Activated T-helper 17 cell treated with anti-CD3 and anti-CD28 coated beads, Interleukin-2, amount 50 U/mL, for 72 hours (primary cell): ENCODE measurements at regions not wholly inside any gene's neighbourhood (a gene's known extent, or its start where the extent isn't known, plus 50 kb on each side); places are given as distances from the start of the nearest gene placed in this dataset.
A peak's percentile ranks its signal among the peaks of the same experiment; 100 is the strongest.

Source experiments
- ATAC-seq: fragments of 150-1000 bp; cut with Tn5 transposase; replicated peaks from 2 replicates; pipeline ENCODE4 v1.10.0; 2021; ENCODE audit warnings: mild to moderate bottlenecking, moderate library complexity
- H3K27ac Mint-ChIP-seq: one replicate; pipeline ENCODE4 v1.8.0; 2022; ENCODE audit warnings: mixed read lengths
- H3K27me3 Mint-ChIP-seq: one replicate; pipeline ENCODE4 v1.8.0; 2022; ENCODE audit warnings: mixed read lengths
- H3K36me3 Mint-ChIP-seq: one replicate; pipeline ENCODE4 v1.8.0; 2022; ENCODE audit warnings: low read depth, mild to moderate bottlenecking, mixed read lengths
- H3K4me1 Mint-ChIP-seq: one replicate; pipeline ENCODE4 v1.8.0; 2022; ENCODE audit warnings: mixed read lengths
- H3K4me3 Mint-ChIP-seq: one replicate; pipeline ENCODE4 v1.8.0; 2022; ENCODE audit warnings: mild to moderate bottlenecking, mixed read lengths
- H3K9me3 Mint-ChIP-seq: one replicate; pipeline ENCODE4 v1.8.0; 2022; ENCODE audit warnings: mixed read lengths

DNA sequence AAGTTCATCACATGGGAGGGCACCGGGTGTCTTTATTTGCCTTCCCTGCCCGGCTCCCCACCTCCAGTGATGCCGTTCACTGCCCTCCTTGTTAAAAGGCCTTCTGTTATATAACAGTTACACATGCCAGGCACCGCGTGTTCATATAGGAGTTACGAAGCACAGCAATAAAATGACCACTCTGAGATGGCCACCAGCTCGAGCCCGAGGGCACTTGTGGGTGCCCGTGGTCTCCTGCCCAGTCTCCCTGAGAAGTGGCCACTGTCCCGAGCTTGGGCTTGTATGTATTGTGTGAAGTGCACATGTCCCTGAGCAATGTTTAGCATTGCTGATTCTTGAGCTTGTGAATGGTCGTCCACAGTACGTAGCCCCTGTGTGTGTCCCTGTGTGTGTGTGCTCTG lies 355.6 kb downstream of the SEC14L1 start:
- H3K36me3 Mint-ChIP-seq, result peaks cover 94% of the 10 kb centered on the region
- H3K4me3 Mint-ChIP-seq, result no peak overlapping the region
- no peaks in the 10 kb centered on the region for H3K9me3 Mint-ChIP-seq
- H3K27me3 Mint-ChIP-seq, result no peaks in the 10 kb centered on the region
- no peak for ATAC-seq
- no peaks in the 10 kb centered on the region for H3K4me1 Mint-ChIP-seq
- H3K27ac Mint-ChIP-seq, result no peak overlapping the region

DNA sequence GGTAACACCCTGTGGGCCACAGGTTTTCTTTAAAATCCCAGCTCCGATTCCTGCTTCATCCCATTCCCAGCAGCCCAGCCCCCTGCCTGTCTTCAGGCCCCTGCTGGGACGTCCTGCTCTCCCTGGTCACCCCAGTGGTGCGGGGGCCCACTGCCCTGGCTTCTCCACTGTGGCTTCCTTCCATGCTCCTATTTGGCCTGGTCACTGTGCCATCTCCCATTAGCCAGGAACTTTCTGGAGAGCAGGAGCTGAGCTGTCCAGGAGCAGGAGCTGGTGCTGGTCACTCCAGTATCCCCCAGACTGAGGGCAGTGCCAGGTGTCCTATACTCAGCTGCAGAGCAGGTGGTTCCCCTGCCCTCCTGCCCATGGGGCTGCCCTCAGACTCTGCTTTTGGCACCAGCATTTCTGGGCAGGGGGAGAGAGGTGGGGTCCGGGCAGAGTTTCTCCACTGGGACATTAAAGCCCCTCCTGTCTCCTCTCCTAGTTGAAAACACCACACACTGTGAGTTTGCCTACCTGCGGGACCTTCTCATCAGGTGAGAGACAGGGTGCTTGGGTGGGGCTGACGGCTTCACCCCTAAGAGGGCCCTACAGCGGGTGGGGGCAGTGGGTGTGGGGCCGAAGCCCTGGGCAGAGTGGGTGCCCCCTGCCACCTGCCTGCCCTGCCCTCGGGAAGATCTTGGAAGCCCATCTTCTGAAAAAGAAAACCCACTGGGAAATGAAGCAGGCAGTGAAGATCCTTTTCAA lies 356.2 kb downstream of the SEC14L1 start:
- Mint-ChIP-seq H3K27ac (no peak overlapping the region), H3K4me3 (no peak overlapping the region), H3K4me1 (peaks cover 4% of the 10 kb centered on the region), H3K27me3 (no peaks in the 10 kb centered on the region), H3K36me3 (peaks cover 95% of the 10 kb centered on the region), H3K9me3 (no peaks in the 10 kb centered on the region)
- ATAC-seq, result no peak

DNA sequence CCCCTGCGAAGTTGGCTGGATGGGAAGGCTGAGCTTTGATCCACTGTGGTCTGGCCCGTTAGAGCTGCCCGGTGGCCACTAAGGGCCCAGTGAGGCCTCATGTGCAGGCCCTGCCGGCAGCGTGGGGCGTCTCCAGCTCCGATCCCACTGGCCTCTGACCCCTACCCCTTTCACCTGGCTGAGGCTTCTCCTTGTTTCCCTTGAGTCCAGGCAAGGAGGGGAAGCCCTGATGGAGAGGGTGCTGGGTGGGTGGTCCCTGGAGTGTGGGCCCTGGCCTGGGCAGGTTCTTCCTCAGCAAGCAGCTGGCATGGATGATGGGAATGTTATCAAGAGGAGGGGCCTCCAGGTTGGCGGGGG lies 356.8 kb downstream of the SEC14L1 start:
- Mint-ChIP-seq H3K4me3 (no peak overlapping the region), H3K9me3 (no peaks in the 10 kb centered on the region), H3K4me1 (peaks cover 5% of the 10 kb centered on the region), H3K36me3 (peaks cover 93% of the 10 kb centered on the region), H3K27me3 (no peaks in the 10 kb centered on the region), H3K27ac (no peak overlapping the region)
- ATAC-seq, result no peak

DNA sequence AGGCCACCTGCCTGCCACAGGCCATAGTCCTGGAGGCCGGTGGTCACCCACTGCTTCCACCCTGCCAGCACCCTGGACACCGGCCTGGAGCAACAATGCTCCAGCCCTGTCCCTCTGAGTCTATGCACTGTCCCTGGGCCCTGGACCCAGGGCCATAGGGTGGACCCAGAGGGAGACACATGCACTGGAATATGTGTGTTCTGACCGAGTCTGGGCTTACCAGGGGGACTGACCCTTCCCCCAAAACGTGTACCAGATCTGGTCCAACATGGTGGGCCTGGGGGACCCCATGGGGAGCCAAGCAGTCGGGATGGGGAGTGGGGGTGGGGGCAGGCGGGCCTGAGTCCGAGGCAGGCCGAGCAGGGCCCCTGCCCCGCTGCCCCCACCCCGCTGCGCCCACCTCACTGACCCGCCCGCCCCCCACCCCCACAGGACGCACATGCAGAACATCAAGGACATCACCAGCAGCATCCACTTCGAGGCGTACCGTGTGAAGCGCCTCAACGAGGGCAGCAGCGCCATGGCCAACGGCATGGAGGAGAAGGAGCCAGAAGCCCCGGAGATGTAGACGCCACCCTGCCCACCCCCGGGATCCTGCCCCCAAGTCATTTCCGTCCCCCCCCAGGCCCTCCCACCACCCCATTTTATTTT lies 357.4 kb downstream of the SEC14L1 start:
- no peak for ATAC-seq
- no peak overlapping the region for H3K27ac Mint-ChIP-seq

DNA sequence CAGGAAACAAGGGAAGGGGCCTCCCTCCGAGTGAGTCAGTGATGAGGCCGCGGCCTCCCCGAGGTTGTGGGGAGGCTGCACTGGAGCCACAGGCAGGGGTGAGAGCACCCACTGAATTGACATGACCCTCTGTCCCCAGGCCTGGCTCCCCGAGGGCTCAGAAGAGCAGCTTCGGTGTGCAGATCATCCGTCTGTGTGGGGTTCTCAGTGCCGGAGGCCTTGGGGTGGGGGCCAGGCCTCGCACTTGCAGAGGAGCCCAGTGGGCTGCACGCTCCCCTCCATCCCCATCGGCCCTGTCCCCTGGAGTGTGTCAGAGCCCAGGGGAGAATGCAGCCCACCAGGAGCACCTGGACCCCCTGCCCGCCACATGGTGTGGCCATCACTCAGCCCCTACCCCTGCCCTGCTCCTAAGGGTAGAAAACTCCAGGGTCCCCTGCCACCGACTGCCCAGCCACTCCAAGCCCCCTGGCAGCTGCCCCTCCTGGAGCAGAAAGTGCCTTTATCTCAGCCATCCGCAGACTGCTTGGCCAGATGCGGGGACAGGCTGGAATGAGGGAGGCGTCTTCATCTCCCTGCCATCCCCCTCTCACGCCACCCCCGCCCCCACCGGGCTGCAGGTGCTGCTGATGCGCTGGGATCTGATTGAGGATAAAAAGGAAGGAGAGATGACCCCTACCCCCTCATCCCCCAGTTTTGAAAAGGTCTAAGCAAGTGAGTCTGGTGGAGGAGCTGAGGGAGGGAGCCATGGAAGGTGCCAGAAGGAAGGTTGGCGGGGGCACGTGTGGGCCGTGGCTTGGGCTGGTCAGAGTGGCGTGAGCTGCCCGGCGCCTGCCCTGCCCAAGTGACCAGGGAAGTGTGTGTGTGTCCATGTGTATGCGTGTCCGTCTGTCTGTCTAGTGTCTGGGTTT lies 358.3 kb downstream of the SEC14L1 start:
- Mint-ChIP-seq H3K27me3 (no peaks in the 10 kb centered on the region), H3K4me3 (peak overlapping the region; percentile 20), H3K9me3 (no peaks in the 10 kb centered on the region), H3K36me3 (peaks cover 78% of the 10 kb centered on the region), H3K27ac (peak overlapping the region; percentile 61), H3K4me1 (peaks cover 5% of the 10 kb centered on the region)
- no peak for ATAC-seq

More for the DNA sequence above, 357.4 kb downstream of the SEC14L1 start:
- H3K9me3 Mint-ChIP-seq, result no peaks in the 10 kb centered on the region
- no peaks in the 10 kb centered on the region for H3K27me3 Mint-ChIP-seq
- H3K4me3 Mint-ChIP-seq, result no peak overlapping the region
- peaks cover 86% of the 10 kb centered on the region for H3K36me3 Mint-ChIP-seq
- H3K4me1 Mint-ChIP-seq, result peaks cover 5% of the 10 kb centered on the region

DNA sequence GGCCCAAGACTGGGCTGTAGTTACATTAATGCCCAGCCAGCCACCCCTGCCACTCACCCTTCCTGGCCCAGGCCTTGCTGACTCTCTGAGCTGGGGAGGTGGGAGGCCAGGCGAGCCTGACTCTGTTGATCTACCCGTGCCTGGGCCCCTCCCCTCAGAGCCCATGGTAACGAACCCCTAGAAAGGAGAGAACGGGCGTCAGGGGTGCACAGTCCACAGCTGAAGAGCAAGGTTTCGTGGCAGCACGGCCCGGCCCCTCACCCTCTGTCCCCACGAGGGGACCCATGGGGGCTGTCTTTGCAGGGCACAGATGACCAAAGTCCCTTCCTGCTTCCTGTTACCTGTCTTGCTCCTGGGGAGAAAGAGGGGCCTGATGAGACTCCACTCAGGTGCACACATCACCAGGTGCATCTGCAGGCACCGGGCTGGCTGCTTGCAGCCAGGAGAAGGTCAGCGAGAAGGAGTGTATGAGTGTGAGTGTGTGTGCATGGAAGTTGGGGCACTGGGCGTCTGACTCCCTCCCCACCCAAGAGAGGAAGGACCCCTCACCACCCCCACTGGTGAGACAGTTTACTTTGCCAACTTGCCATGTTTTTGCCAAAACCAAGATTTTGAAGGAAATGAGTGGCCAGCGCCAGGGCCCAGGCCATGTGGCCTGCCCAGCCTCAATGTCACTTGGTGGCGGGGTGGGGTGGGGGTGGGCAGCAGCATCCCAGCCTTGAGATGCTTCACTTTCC lies 359.1 kb downstream of the SEC14L1 start:
- ATAC-seq, result no peak
- H3K4me3 Mint-ChIP-seq, result peak overlapping the region; percentile 20
- peaks cover 70% of the 10 kb centered on the region for H3K36me3 Mint-ChIP-seq
- H3K4me1 Mint-ChIP-seq, result peaks cover 5% of the 10 kb centered on the region
- peak overlapping the region; percentile 61 for H3K27ac Mint-ChIP-seq
- H3K27me3 Mint-ChIP-seq, result no peaks in the 10 kb centered on the region
- H3K9me3 Mint-ChIP-seq, result no peaks in the 10 kb centered on the region

DNA sequence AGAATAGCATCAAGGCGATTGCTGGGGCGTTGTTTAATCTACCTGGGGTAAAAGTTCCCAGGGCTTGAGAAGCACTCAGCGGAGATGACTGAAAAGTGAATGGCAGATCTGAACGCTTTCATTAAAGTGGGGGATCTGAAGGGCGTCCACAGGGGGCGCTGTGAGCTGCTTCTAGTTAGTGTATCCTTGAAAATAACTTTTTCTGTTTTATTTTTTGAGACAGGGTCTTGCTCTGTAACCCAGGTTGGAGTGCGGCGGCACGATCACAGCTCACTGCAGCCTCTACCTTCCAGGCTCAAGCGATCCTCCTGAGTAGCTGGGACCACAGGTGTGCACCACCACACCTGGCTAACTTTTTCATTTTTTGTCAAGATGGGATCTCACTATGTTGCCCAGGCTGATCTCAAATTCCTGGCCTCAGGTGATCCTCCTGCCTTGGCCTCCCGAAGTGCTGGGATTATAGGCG lies 360.4 kb downstream of the SEC14L1 start:
- H3K27ac Mint-ChIP-seq, result peak overlapping the region; percentile 34
- peaks cover 59% of the 10 kb centered on the region for H3K36me3 Mint-ChIP-seq
- no peaks in the 10 kb centered on the region for H3K27me3 Mint-ChIP-seq
- H3K4me3 Mint-ChIP-seq, result no peak overlapping the region
- no peak for ATAC-seq
- H3K9me3 Mint-ChIP-seq, result no peaks in the 10 kb centered on the region
- peaks cover 5% of the 10 kb centered on the region for H3K4me1 Mint-ChIP-seq

DNA sequence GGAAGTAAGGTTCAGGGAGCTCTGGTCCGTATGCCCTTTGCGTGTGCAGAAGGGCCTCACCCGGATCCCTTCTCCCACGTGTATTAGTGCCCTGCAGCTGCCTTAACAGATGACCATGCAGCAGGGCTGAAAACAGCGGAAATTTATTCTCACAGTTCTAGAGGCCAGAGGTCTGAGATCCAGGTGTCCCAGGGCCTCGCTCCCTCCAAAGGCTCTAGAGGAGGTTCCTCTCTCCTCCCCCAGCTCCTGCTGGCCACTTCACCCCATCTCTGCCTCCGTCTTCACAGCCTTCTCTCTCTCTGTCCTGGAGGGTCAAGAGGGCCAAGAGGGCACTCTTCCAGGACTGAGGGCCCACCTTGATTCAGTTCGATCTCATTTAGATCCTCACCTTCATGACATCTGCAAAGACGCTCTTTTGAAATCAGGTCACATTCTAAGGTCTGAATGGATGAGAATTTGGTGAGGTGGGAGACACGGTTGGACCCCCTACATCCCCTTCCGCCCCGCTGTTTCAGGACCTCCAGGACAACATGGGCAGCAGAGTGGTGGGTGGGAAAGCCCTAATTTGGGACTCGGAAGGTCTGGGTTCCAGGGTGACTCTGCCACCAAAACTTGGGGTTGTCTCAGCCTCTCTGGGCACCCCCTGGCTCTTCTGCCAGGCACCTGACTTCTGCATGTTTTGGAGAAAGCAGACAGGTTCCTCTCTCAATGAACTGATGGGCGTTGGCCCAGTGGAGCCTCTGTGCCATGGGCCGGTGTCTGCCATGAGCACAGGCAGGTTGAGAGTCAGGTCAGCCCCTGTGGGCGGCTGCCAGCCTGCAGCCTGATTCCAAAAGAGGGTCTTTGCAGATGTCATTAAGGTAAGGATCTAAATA lies 361.2 kb downstream of the SEC14L1 start:
- peak; percentile 9 for ATAC-seq
- no peaks in the 10 kb centered on the region for H3K9me3 Mint-ChIP-seq
- H3K4me3 Mint-ChIP-seq, result no peak overlapping the region
- no peaks in the 10 kb centered on the region for H3K27me3 Mint-ChIP-seq
- peaks cover 5% of the 10 kb centered on the region for H3K4me1 Mint-ChIP-seq
- H3K27ac Mint-ChIP-seq, result peak overlapping the region; percentile 66
- H3K36me3 Mint-ChIP-seq, result peaks cover 51% of the 10 kb centered on the region

DNA sequence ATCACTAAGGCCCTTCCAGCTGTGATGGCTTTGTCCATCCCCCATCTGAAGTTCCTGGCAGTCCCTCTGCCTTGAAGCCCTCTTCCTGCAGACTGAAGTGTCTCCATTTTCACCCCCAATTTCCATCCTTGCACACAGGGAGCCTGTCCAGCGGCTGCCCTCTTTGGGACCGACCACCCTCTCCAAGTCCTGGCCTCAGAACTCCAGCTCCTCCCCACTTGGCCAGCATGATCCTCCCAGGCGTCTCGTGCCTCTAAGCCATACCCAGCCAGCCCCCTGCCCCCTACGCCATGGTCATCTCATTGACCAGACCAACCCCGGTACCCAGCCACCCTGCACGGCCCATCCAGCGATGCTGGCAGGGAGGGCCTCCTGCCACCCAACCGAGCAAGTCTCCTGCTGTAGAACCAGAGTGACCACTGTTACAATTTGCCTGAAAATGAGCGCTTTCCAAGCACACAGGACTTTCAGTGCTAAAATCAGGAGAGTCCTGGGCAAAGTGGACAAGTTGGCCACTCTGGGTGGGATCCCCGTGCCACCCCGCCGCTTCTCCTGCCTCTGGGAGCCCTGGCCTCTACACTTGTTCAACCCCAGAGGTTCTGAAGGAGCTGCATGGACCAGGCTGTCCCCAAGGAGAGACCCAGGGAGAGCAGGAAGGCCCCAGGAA lies 362.0 kb downstream of the SEC14L1 start:
- ATAC-seq, result peak; percentile 3
- H3K9me3 Mint-ChIP-seq, result no peaks in the 10 kb centered on the region
- H3K4me1 Mint-ChIP-seq, result peaks cover 5% of the 10 kb centered on the region
- H3K36me3 Mint-ChIP-seq, result peaks cover 43% of the 10 kb centered on the region
- peak overlapping the region; percentile 66 for H3K27ac Mint-ChIP-seq
- no peaks in the 10 kb centered on the region for H3K27me3 Mint-ChIP-seq
- H3K4me3 Mint-ChIP-seq, result no peak overlapping the region

DNA sequence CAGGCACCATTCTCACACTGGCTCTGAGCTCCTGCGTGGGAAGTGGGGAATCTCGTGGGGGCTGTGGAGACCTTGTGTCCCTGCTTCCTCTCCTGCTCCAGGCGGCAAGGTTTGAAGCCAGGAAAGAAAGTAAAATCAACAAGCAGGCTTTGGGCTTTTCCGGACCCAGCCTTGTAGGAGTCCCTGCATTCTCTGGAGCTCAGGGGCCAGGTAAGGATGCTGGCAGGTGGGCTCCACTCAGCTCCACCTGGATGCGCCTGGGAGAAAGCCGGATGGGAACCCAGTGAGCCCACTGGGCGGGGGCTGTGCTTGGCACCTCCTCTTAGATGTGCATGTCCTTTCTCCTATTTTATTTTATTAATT lies 362.5 kb downstream of the SEC14L1 start:
- Mint-ChIP-seq H3K36me3 (peaks cover 40% of the 10 kb centered on the region), H3K27me3 (no peaks in the 10 kb centered on the region), H3K4me3 (no peak overlapping the region), H3K4me1 (peaks cover 5% of the 10 kb centered on the region), H3K9me3 (no peaks in the 10 kb centered on the region), H3K27ac (peak overlapping the region; percentile 66)
- no peak for ATAC-seq

DNA sequence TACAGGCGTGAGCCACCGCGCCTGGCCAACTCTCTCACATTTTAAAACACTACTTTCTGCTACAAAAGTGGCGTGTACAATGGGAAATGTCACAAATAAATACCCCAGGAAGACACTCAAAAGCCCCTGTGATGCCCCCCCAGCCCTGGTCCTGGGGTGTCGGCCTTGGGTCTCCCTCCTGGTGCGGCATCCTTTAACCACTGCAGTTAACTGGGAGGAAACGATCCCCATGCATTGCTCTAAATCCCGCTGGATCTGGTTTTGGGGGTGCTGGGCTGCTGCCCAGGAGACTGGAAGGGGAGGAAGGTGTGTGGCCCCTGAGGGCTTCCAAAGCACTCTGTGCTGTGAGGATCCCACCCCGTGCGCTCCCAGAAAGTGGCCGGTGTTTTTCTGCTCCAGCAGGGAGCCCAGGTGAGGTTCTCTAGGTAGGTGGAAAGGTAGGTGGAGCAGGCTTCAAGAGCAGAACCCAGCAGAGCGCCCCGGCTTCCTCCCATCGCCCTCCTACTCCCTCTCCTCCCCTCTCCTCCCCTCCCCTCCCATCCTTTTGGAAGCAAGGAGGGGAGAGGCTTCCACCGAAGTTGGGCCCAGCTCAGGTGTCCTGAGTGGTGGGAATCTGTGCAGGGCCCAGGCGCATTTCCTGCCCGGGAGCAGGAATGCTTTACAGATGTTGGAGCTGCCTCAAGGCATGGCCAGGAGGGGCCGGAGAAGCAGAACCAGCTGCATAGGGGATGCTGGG lies 363.3 kb downstream of the SEC14L1 start:
- ATAC-seq, result no peak
- no peak overlapping the region for H3K4me3 Mint-ChIP-seq
- H3K4me1 Mint-ChIP-seq, result peaks cover 5% of the 10 kb centered on the region
- no peak overlapping the region for H3K27ac Mint-ChIP-seq
- no peaks in the 10 kb centered on the region for H3K9me3 Mint-ChIP-seq
- peaks cover 32% of the 10 kb centered on the region for H3K36me3 Mint-ChIP-seq
- H3K27me3 Mint-ChIP-seq, result no peaks in the 10 kb centered on the region

DNA sequence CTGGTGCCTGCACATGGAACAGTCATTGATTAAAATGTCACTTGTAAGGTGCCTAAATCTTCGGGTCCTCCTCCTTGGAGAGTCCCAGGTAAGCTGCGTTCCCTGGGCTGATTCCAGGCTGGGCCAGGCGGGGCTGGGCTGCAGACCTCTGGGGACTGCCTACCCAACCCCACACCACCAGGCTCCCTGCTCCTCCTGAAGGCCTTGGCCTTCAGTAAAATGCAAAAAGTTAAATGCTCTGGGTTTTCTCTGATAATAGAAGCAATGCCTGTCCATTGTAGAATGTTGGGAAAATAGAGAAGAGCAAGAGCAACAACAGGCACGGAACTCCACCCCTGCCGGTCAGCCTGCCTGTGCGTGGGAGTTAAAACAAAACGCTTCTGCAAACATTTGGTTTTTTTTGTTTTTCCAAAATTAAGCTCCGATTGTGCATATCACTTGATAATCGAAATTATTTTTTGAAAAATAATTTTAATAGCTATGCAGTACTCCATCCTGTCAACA lies 363.9 kb downstream of the SEC14L1 start:
- ATAC-seq, result no peak
- Mint-ChIP-seq H3K27me3 (no peaks in the 10 kb centered on the region), H3K9me3 (no peaks in the 10 kb centered on the region), H3K4me3 (no peak overlapping the region), H3K36me3 (peaks cover 26% of the 10 kb centered on the region), H3K4me1 (peaks cover 5% of the 10 kb centered on the region), H3K27ac (no peak overlapping the region)
